ENCODE measurements at regions not wholly inside any gene's neighbourhood (a gene's known extent, or its start where the extent isn't known, plus 50 kb on each side); places are given as distances from the start of the nearest gene placed in this dataset.
"Not testable (repeated sequence)": the region's sequence is repeated elsewhere in the genome, so short reads cannot be mapped to it uniquely, and the experiment has no call there.

DNA sequence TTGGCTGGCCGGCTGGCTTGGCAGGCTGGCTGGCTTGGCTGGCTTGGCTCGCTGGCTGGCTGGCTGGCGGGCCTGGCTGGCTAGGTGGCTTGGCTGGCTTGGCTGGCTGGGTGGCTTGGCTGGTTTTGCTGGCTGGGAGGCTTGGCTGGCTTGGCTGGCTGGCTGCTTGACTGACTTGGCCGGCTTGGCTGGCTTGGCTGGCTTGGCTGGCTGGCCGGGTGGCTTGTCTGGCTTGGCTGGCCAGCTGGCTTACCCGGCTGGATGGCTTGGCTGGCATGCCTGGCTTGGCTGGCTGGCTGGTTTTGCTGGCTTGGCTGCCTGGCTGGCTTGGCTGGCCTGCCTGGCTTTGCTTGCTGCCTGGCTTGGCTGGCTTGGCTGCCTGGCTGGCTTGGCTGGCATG lies 2825.2 kb downstream of the RPIA start:
- H3K9me3 ChIP-seq; H3K4me3 Mint-ChIP-seq; CTCF ChIA-PET; H3K27ac Mint-ChIP-seq; DNase-seq; ATAC-seq (replicated peaks in 1 of 4); POLR2A ChIA-PET; H3K36me3 Mint-ChIP-seq; H3K9me3 Mint-ChIP-seq; H3K4me1 Mint-ChIP-seq; H3K27ac ChIP-seq (ENCODE audit: low read length); H3K27me3 Mint-ChIP-seq; H3K4me3 ChIP-seq (ENCODE audit: control insufficient read depth in 1 of 2, extremely low read depth in 1 of 2, low read length in 1 of 2); H3K27me3 ChIP-seq (replicated peaks in 1 of 2; ENCODE audit: control insufficient read depth in 2 of 2, extremely low read depth in 1 of 2, insufficient read depth in 2 of 2, low read length in 1 of 2); H3K4me1 ChIP-seq (ENCODE audit: control insufficient read depth in 1 of 2, extremely low read depth in 1 of 2, insufficient read depth in 2 of 2, low read length in 2 of 2); H3K36me3 ChIP-seq (ENCODE audit: control insufficient read depth in 2 of 2, extremely low read depth in 1 of 2, insufficient read depth in 1 of 2, low read length in 1 of 2): not testable (repeated sequence)
- WGBS (ENCODE audit: insufficient coverage): no CpG with 5 or more reads among the region's 6 CpGs

DNA sequence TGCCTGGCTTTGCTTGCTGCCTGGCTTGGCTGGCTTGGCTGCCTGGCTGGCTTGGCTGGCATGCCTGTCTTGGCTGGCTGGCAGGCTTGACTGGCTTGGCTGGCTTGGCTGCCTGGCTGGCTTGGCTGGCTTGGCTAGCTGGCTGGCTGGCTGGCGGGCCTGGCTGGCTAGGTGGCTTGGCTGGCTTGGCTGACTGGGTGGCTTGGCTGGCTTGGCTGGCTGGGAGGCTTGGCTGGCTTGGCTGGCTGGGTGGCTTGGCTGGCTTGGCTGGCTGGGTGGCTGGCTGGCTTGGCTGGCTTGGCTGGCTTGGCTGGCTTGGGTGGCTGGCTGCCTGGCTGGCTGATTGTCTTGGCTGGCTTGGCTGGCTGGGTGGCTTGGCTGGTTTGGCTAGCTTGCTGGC lies 2826.4 kb downstream of the RPIA start:
- ATAC-seq (replicated peaks in 1 of 4); H3K9me3 ChIP-seq; H3K4me1 Mint-ChIP-seq; H3K9me3 Mint-ChIP-seq; H3K36me3 Mint-ChIP-seq; POLR2A ChIA-PET; H3K4me1 ChIP-seq (ENCODE audit: control insufficient read depth in 1 of 2, extremely low read depth in 1 of 2, insufficient read depth in 2 of 2, low read length in 2 of 2); H3K27ac ChIP-seq (ENCODE audit: low read length); H3K27me3 Mint-ChIP-seq; H3K4me3 Mint-ChIP-seq; CTCF ChIA-PET; H3K36me3 ChIP-seq (ENCODE audit: control insufficient read depth in 2 of 2, extremely low read depth in 1 of 2, insufficient read depth in 1 of 2, low read length in 1 of 2); H3K27ac Mint-ChIP-seq; H3K4me3 ChIP-seq (ENCODE audit: control insufficient read depth in 1 of 2, extremely low read depth in 1 of 2, low read length in 1 of 2); DNase-seq; H3K27me3 ChIP-seq (replicated peaks in 1 of 2; ENCODE audit: control insufficient read depth in 2 of 2, extremely low read depth in 1 of 2, insufficient read depth in 2 of 2, low read length in 1 of 2): not testable (repeated sequence)
- WGBS (ENCODE audit: insufficient coverage): 90% methylated on average over 1 of the region's 1 CpG

DNA sequence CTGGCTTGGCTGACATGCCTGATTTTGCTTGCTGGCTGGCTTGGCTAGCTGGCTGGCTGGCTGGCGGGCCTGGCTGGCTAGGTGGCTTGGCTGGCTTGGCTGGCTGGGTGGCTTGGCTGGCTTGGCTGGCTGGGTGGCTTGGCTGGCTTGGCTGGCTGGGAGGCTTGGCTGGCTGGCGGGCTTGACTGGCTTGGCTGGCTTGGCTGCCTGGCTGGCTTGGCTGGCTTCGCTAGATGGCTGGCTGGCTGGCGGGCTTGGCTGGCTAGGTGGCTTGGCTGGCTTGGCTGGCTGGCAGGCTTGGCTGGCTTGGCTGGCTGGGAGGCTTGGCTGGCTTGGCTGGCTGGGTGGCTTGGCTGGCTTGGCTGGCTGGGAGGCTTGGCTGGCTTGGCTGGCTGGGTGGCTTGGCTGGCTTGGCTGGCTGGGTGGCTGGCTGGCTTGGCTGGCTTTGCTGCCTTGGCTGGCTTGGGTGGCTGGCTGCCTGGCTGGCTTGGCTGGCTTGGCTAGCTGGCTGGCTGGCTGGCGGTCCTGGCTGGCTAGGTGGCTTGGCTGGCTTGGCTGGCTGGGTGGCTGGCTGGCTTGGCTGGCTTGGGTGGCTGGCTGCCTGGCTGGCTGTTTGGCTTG lies 2827.0 kb downstream of the RPIA start:
- H3K36me3 Mint-ChIP-seq; H3K36me3 ChIP-seq (ENCODE audit: control insufficient read depth in 2 of 2, extremely low read depth in 1 of 2, insufficient read depth in 1 of 2, low read length in 1 of 2); H3K27ac Mint-ChIP-seq; H3K4me3 Mint-ChIP-seq; POLR2A ChIA-PET; ATAC-seq (replicated peaks in 1 of 4); CTCF ChIA-PET; H3K9me3 ChIP-seq; H3K4me3 ChIP-seq (ENCODE audit: control insufficient read depth in 1 of 2, extremely low read depth in 1 of 2, low read length in 1 of 2); H3K27me3 ChIP-seq (replicated peaks in 1 of 2; ENCODE audit: control insufficient read depth in 2 of 2, extremely low read depth in 1 of 2, insufficient read depth in 2 of 2, low read length in 1 of 2); H3K27ac ChIP-seq (ENCODE audit: low read length); H3K9me3 Mint-ChIP-seq; H3K27me3 Mint-ChIP-seq; H3K4me1 Mint-ChIP-seq; DNase-seq; H3K4me1 ChIP-seq (ENCODE audit: control insufficient read depth in 1 of 2, extremely low read depth in 1 of 2, insufficient read depth in 2 of 2, low read length in 2 of 2): not testable (repeated sequence)
- 90% methylated on average over 3 of the region's 5 CpGs for WGBS (ENCODE audit: insufficient coverage)

DNA sequence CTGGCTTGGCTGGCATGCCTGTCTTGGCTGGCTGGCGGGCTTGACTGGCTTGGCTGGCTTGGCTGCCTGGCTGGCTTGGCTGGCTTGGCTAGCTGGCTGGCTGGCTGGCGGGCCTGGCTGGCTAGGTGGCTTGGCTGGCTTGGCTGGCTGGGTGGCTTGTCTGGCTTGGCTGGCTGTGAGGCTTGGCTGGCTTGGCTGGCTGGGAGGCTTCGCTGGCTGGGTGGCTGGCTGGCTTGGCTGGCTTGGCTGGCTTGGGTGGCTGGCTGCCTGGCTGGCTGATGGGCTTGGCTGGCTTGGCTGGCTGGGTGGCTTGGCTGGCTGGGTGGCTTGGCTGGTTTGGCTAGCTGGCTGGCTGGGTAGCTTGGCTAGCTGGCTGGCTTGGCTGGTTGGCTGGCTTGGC lies 2827.9 kb downstream of the RPIA start:
- H3K27ac ChIP-seq (ENCODE audit: low read length); H3K4me1 ChIP-seq (ENCODE audit: control insufficient read depth in 1 of 2, extremely low read depth in 1 of 2, insufficient read depth in 2 of 2, low read length in 2 of 2); ATAC-seq (replicated peaks in 1 of 4); DNase-seq; H3K9me3 Mint-ChIP-seq; H3K27me3 ChIP-seq (replicated peaks in 1 of 2; ENCODE audit: control insufficient read depth in 2 of 2, extremely low read depth in 1 of 2, insufficient read depth in 2 of 2, low read length in 1 of 2); H3K36me3 ChIP-seq (ENCODE audit: control insufficient read depth in 2 of 2, extremely low read depth in 1 of 2, insufficient read depth in 1 of 2, low read length in 1 of 2); CTCF ChIA-PET; H3K4me3 Mint-ChIP-seq; H3K4me3 ChIP-seq (ENCODE audit: control insufficient read depth in 1 of 2, extremely low read depth in 1 of 2, low read length in 1 of 2); H3K9me3 ChIP-seq; H3K27ac Mint-ChIP-seq; POLR2A ChIA-PET; H3K27me3 Mint-ChIP-seq; H3K36me3 Mint-ChIP-seq; H3K4me1 Mint-ChIP-seq: not testable (repeated sequence)
- no CpG with 5 or more reads among the region's 3 CpGs for WGBS (ENCODE audit: insufficient coverage)

DNA sequence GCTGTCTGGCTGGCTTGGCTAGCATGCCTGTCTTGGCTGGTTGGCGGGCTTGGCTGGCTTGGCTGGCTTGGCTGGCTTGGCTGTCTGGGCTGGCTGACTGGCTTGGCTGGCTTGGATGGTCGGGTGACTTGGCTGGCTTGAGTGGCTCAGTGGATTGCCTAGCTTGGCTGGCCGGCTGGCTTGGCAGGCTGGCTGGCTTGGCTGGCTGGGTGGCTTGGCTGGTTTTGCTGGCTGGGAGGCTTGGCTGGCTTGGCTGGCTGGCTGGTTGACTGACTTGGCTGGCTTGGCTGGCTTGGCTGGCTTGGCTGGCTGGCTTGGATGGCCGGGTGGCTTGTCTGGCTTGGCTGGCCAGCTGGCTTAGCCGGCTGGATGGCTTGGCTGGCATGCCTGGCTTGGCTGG lies 2828.4 kb downstream of the RPIA start:
- H3K9me3 ChIP-seq; ATAC-seq (replicated peaks in 1 of 4); H3K4me1 ChIP-seq (ENCODE audit: control insufficient read depth in 1 of 2, extremely low read depth in 1 of 2, insufficient read depth in 2 of 2, low read length in 2 of 2); H3K36me3 ChIP-seq (ENCODE audit: control insufficient read depth in 2 of 2, extremely low read depth in 1 of 2, insufficient read depth in 1 of 2, low read length in 1 of 2); H3K27me3 Mint-ChIP-seq; POLR2A ChIA-PET; CTCF ChIA-PET; H3K4me1 Mint-ChIP-seq; DNase-seq; H3K27me3 ChIP-seq (replicated peaks in 1 of 2; ENCODE audit: control insufficient read depth in 2 of 2, extremely low read depth in 1 of 2, insufficient read depth in 2 of 2, low read length in 1 of 2); H3K27ac ChIP-seq (ENCODE audit: low read length); H3K4me3 ChIP-seq (ENCODE audit: control insufficient read depth in 1 of 2, extremely low read depth in 1 of 2, low read length in 1 of 2); H3K4me3 Mint-ChIP-seq; H3K27ac Mint-ChIP-seq; H3K9me3 Mint-ChIP-seq; H3K36me3 Mint-ChIP-seq: not testable (repeated sequence)
- WGBS (ENCODE audit: insufficient coverage): no CpG with 5 or more reads among the region's 5 CpGs

DNA sequence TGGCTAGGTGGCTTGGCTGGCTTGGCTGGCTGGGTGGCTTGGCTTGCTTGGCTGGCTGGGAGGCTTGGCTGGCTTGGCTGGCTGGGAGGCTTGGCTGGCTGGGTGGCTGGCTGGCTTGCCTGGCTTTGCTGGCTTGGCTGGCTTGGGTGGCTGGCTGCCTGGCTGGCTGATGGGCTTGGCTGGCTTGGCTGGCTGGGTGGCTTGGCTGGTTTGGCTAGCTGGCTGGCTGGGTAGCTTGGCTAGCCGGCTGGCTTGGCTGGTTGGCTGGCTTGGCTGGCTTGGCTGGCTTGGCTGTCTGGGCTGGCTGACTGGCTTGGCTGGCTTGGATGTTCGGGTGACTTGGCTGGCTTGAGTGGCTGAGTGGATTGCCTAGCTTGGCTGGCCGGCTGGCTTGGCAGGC lies 2829.1 kb downstream of the RPIA start:
- H3K4me3 ChIP-seq (ENCODE audit: control insufficient read depth in 1 of 2, extremely low read depth in 1 of 2, low read length in 1 of 2); H3K4me1 ChIP-seq (ENCODE audit: control insufficient read depth in 1 of 2, extremely low read depth in 1 of 2, insufficient read depth in 2 of 2, low read length in 2 of 2); POLR2A ChIA-PET; H3K4me3 Mint-ChIP-seq; DNase-seq; H3K36me3 ChIP-seq (ENCODE audit: control insufficient read depth in 2 of 2, extremely low read depth in 1 of 2, insufficient read depth in 1 of 2, low read length in 1 of 2); H3K9me3 Mint-ChIP-seq; ATAC-seq (replicated peaks in 1 of 4); CTCF ChIA-PET; H3K9me3 ChIP-seq; H3K27me3 ChIP-seq (replicated peaks in 1 of 2; ENCODE audit: control insufficient read depth in 2 of 2, extremely low read depth in 1 of 2, insufficient read depth in 2 of 2, low read length in 1 of 2); H3K27me3 Mint-ChIP-seq; H3K27ac Mint-ChIP-seq; H3K27ac ChIP-seq (ENCODE audit: low read length); H3K36me3 Mint-ChIP-seq; H3K4me1 Mint-ChIP-seq: not testable (repeated sequence)
- WGBS (ENCODE audit: insufficient coverage): no CpG with 5 or more reads among the region's 3 CpGs

DNA sequence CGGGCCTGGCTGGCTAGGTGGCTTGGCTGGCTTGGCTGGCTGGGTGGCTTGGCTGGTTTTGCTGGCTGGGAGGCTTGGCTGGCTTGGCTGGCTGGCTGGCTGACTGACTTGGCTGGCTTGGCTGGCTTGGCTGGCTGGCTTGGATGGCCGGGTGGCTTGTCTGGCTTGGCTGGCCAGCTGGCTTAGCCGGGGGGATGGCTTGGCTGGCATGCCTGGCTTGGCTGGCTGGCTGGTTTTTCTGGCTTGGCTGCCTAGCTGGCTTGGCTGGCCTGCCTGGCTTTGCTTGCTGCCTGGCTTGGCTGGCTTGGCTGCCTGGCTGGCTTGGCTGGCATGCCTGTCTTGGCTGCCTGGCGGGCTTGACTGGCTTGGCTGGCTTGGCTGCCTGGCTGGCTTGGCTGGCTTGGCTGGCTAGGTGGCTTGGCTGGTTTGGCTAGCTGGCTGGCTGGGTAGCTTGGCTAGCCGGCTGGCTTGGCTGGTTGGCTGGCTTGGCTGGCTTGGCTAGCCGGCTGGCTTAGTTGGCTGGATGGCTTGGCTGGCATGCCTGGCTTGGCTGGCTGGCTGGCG lies 2829.6 kb downstream of the RPIA start:
- H3K36me3 Mint-ChIP-seq; POLR2A ChIA-PET; ATAC-seq (replicated peaks in 1 of 4); H3K4me3 Mint-ChIP-seq; DNase-seq; CTCF ChIA-PET; H3K27me3 Mint-ChIP-seq; H3K4me1 ChIP-seq (ENCODE audit: control insufficient read depth in 1 of 2, extremely low read depth in 1 of 2, insufficient read depth in 2 of 2, low read length in 2 of 2); H3K36me3 ChIP-seq (ENCODE audit: control insufficient read depth in 2 of 2, extremely low read depth in 1 of 2, insufficient read depth in 1 of 2, low read length in 1 of 2); H3K27me3 ChIP-seq (replicated peaks in 1 of 2; ENCODE audit: control insufficient read depth in 2 of 2, extremely low read depth in 1 of 2, insufficient read depth in 2 of 2, low read length in 1 of 2); H3K4me3 ChIP-seq (ENCODE audit: control insufficient read depth in 1 of 2, extremely low read depth in 1 of 2, low read length in 1 of 2); H3K4me1 Mint-ChIP-seq; H3K27ac ChIP-seq (ENCODE audit: low read length); H3K27ac Mint-ChIP-seq; H3K9me3 ChIP-seq; H3K9me3 Mint-ChIP-seq: not testable (repeated sequence)
- WGBS (ENCODE audit: insufficient coverage): no CpG with 5 or more reads among the region's 7 CpGs

Measured in T-cell (primary cell).